HepG2 (cell line): ENCODE measurements at regions not wholly inside any gene's neighbourhood (a gene's known extent, or its start where the extent isn't known, plus 50 kb on each side); places are given as distances from the start of the nearest gene placed in this dataset.

Experiments
- MEIS1 ChIP-seq: sonication (generic); formaldehyde crosslinking; IDR thresholded peaks from 2 replicates; pipeline ENCODE4 v1.9.0; 2021; ENCODE audit warnings: mild to moderate bottlenecking, missing genetic modification reagents, moderate library complexity, borderline replicate concordance
- NCOA1 ChIP-seq: sonication (generic); formaldehyde crosslinking; IDR thresholded peaks from 2 replicates; pipeline ENCODE4 v1.9.0; 2021; ENCODE audit warnings: missing genetic modification reagents
- NFIC ChIP-seq: IDR thresholded peaks from 2 replicates; pipeline ENCODE4 v1.6.1; 2012; ENCODE audit warnings: mild to moderate bottlenecking, low read length, inconsistent platforms
- TF ChIP-seq, protein P1 (sequence below): IDR thresholded peaks from 2 replicates; pipeline ENCODE4 v1.6.1; 2016; ENCODE audit warnings: low read depth
- TF ChIP-seq, protein P2 (sequence below): sonication (generic); formaldehyde crosslinking; IDR thresholded peaks from 2 replicates; pipeline ENCODE4 v1.5.0; 2020; ENCODE audit warnings: mild to moderate bottlenecking, missing genetic modification reagents, moderate library complexity
- TF ChIP-seq, protein P3 (sequence below): sonication (generic); formaldehyde crosslinking; conservative IDR thresholded peaks from 2 replicates; pipeline ENCODE4 v1.4.0; 2020; ENCODE audit warnings: missing genetic modification reagents

DNA sequence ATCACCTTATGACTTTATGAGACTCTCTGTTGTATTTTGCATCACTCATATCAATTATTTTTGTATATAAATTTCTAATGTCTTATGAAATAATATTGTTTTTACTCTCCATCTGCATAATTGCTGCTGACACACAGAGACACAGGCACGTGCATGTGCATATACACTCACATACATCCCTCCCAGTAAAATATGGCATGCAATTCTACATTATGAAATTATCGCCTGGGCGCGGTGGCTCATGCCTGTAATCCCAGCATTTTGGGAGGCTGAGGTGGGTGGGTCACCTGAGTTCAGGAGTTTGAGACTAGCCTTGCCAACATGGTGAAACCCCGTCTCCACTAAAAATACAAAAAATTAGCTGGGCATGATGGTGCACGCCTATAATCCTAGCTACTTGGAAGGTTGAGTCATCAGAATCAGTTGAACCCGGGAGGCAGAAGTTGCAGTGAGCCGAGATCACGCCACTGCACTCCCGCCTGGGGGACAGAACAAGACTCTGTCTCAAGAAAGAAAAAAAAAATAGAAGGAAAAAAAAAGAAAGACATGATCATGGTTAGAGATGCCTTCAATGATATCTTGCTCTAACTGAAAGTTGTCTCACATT is 96.7 kb upstream of the LUZP2 start:
- TF ChIP-seq, protein P1, sequence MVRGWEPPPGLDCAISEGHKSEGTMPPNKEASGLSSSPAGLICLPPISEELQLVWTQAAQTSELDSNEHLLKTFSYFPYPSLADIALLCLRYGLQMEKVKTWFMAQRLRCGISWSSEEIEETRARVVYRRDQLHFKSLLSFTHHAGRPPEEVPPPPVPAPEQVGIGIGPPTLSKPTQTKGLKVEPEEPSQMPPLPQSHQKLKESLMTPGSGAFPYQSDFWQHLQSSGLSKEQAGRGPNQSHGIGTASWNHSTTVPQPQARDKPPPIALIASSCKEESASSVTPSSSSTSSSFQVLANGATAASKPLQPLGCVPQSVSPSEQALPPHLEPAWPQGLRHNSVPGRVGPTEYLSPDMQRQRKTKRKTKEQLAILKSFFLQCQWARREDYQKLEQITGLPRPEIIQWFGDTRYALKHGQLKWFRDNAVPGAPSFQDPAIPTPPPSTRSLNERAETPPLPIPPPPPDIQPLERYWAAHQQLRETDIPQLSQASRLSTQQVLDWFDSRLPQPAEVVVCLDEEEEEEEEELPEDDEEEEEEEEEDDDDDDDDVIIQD (CRISPR knock-in tag) = no peak
- TF ChIP-seq NFIC = no peak
- no peak for TF ChIP-seq NCOA1
- TF ChIP-seq, protein P2, sequence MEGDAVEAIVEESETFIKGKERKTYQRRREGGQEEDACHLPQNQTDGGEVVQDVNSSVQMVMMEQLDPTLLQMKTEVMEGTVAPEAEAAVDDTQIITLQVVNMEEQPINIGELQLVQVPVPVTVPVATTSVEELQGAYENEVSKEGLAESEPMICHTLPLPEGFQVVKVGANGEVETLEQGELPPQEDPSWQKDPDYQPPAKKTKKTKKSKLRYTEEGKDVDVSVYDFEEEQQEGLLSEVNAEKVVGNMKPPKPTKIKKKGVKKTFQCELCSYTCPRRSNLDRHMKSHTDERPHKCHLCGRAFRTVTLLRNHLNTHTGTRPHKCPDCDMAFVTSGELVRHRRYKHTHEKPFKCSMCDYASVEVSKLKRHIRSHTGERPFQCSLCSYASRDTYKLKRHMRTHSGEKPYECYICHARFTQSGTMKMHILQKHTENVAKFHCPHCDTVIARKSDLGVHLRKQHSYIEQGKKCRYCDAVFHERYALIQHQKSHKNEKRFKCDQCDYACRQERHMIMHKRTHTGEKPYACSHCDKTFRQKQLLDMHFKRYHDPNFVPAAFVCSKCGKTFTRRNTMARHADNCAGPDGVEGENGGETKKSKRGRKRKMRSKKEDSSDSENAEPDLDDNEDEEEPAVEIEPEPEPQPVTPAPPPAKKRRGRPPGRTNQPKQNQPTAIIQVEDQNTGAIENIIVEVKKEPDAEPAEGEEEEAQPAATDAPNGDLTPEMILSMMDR (CRISPR knock-in tag) = no peak
- TF ChIP-seq, protein P3, sequence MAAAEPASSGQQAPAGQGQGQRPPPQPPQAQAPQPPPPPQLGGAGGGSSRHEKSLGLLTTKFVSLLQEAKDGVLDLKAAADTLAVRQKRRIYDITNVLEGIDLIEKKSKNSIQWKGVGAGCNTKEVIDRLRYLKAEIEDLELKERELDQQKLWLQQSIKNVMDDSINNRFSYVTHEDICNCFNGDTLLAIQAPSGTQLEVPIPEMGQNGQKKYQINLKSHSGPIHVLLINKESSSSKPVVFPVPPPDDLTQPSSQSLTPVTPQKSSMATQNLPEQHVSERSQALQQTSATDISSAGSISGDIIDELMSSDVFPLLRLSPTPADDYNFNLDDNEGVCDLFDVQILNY (CRISPR knock-in tag) = no peak
- no peak for TF ChIP-seq MEIS1 (CRISPR knock-in tag)
